MG63 (cell line): ENCODE measurements at regions not wholly inside any gene's neighbourhood (a gene's known extent, or its start where the extent isn't known, plus 50 kb on each side); places are given as distances from the start of the nearest gene placed in this dataset.

Experiments used
- DNase-seq: peaks from one replicate; pipeline ENCODE4 v3.0.0-alpha.2; 2020
- H3K27me3 ChIP-seq: fragments of 250-450 bp; sonication (Bioruptor Pico); 2 replicates; pipeline ENCODE4 v1.5.1; 2020; ENCODE audit warnings: mild to moderate bottlenecking, moderate library complexity
- H3K36me3 ChIP-seq: fragments of 250-450 bp; sonication (Bioruptor Pico); 2 replicates; pipeline ENCODE4 v1.5.1; 2020; ENCODE audit warnings: mild to moderate bottlenecking, moderate library complexity
- H3K4me3 ChIP-seq: fragments of 250-450 bp; sonication (Bioruptor Pico); 2 replicates; pipeline ENCODE4 v1.5.1; 2020; ENCODE audit warnings: mild to moderate bottlenecking, moderate library complexity
- H3K9me3 ChIP-seq: fragments of 250-450 bp; sonication (Bioruptor Pico); 2 replicates; pipeline ENCODE4 v1.5.1; 2020; ENCODE audit warnings: mild to moderate bottlenecking, moderate library complexity

GRCh38 chr4:130210864-130211263 is 1114.9 kb downstream of the C4orf33 start:
- Histone ChIP-seq H3K36me3 (no peaks in the 10 kb centered on the region), H3K4me3 (no peak overlapping the region), H3K9me3 (no peaks in the 10 kb centered on the region), H3K27me3 (no peaks in the 10 kb centered on the region)
- no peak for DNase-seq

- no peak overlapping the region for H3K4me3 ChIP-seq
- no peaks in the 10 kb centered on the region for H3K36me3 ChIP-seq
- H3K9me3 ChIP-seq = no peaks in the 10 kb centered on the region
- DNase-seq = no peak
- H3K27me3 ChIP-seq = no peaks in the 10 kb centered on the region
Observed at GRCh38 chr4:130214268-130214667, 1118.3 kb downstream of the C4orf33 start.

- H3K4me3 ChIP-seq = no peak overlapping the region
- H3K9me3 ChIP-seq = no peaks in the 10 kb centered on the region
- no peaks in the 10 kb centered on the region for H3K36me3 ChIP-seq
- DNase-seq = no peak
- H3K27me3 ChIP-seq = no peaks in the 10 kb centered on the region
Observed at GRCh38 chr4:130233377-130234047, 1137.6 kb downstream of the C4orf33 start.

GRCh38 chr4:130238121-130238520 is 1142.2 kb downstream of the C4orf33 start:
- DNase-seq = no peak

GRCh38 chr4:130249002-130249401 is 1153.0 kb downstream of the C4orf33 start:
- no peaks in the 10 kb centered on the region for H3K36me3 ChIP-seq
- no peak for DNase-seq
- no peaks in the 10 kb centered on the region for H3K9me3 ChIP-seq
- H3K4me3 ChIP-seq = no peak overlapping the region
- H3K27me3 ChIP-seq = no peaks in the 10 kb centered on the region

More at GRCh38 chr4:130238121-130238520, 1142.2 kb downstream of the C4orf33 start:
- Histone ChIP-seq H3K36me3 (no peaks in the 10 kb centered on the region), H3K4me3 (no peak overlapping the region), H3K9me3 (no peaks in the 10 kb centered on the region), H3K27me3 (no peaks in the 10 kb centered on the region)

- DNase-seq = no peak
- Histone ChIP-seq H3K27me3 (no peaks in the 10 kb centered on the region), H3K9me3 (no peaks in the 10 kb centered on the region), H3K4me3 (no peak overlapping the region), H3K36me3 (no peaks in the 10 kb centered on the region)
Observed at GRCh38 chr4:130257271-130257670, 1161.3 kb downstream of the C4orf33 start.

GRCh38 chr4:130266814-130267213 is 1170.9 kb downstream of the C4orf33 start:
- no peak for DNase-seq
- H3K9me3 ChIP-seq = no peaks in the 10 kb centered on the region
- H3K27me3 ChIP-seq = no peaks in the 10 kb centered on the region
- H3K4me3 ChIP-seq = no peak overlapping the region
- no peaks in the 10 kb centered on the region for H3K36me3 ChIP-seq

GRCh38 chr4:130288576-130288975 is 1192.6 kb downstream of the C4orf33 start:
- Histone ChIP-seq H3K27me3 (no peaks in the 10 kb centered on the region), H3K9me3 (no peaks in the 10 kb centered on the region), H3K36me3 (no peaks in the 10 kb centered on the region), H3K4me3 (no peak overlapping the region)
- DNase-seq = no peak

- Histone ChIP-seq H3K27me3 (no peaks in the 10 kb centered on the region), H3K9me3 (no peaks in the 10 kb centered on the region), H3K36me3 (no peaks in the 10 kb centered on the region), H3K4me3 (no peak overlapping the region)
- no peak for DNase-seq
Observed at GRCh38 chr4:130293692-130294091, 1197.7 kb downstream of the C4orf33 start.

- DNase-seq = no peak
- no peak overlapping the region for H3K4me3 ChIP-seq
- no peaks in the 10 kb centered on the region for H3K36me3 ChIP-seq
- H3K9me3 ChIP-seq = no peaks in the 10 kb centered on the region
- H3K27me3 ChIP-seq = no peaks in the 10 kb centered on the region
Observed at GRCh38 chr4:130296448-130296847, 1200.5 kb downstream of the C4orf33 start.

- no peaks in the 10 kb centered on the region for H3K9me3 ChIP-seq
- H3K4me3 ChIP-seq = no peak overlapping the region
- no peak for DNase-seq
- no peaks in the 10 kb centered on the region for H3K36me3 ChIP-seq
- no peaks in the 10 kb centered on the region for H3K27me3 ChIP-seq
Observed at GRCh38 chr4:130306566-130306965, 1210.6 kb downstream of the C4orf33 start.

- Histone ChIP-seq H3K27me3 (no peaks in the 10 kb centered on the region), H3K9me3 (no peaks in the 10 kb centered on the region), H3K4me3 (no peak overlapping the region), H3K36me3 (no peaks in the 10 kb centered on the region)
- no peak for DNase-seq
Observed at GRCh38 chr4:130309221-130309620, 1213.3 kb downstream of the C4orf33 start.

GRCh38 chr4:130322439-130322838 is 1226.5 kb downstream of the C4orf33 start:
- no peak for DNase-seq
- Histone ChIP-seq H3K27me3 (no peaks in the 10 kb centered on the region), H3K36me3 (no peaks in the 10 kb centered on the region), H3K4me3 (no peak overlapping the region), H3K9me3 (no peaks in the 10 kb centered on the region)

GRCh38 chr4:130329036-130329435 is 1233.1 kb downstream of the C4orf33 start:
- H3K9me3 ChIP-seq = no peaks in the 10 kb centered on the region
- no peak overlapping the region for H3K4me3 ChIP-seq
- H3K36me3 ChIP-seq = no peaks in the 10 kb centered on the region
- H3K27me3 ChIP-seq = no peaks in the 10 kb centered on the region
- no peak for DNase-seq

- Histone ChIP-seq H3K9me3 (no peaks in the 10 kb centered on the region), H3K4me3 (no peak overlapping the region), H3K27me3 (no peaks in the 10 kb centered on the region), H3K36me3 (no peaks in the 10 kb centered on the region)
- DNase-seq = no peak
Observed at GRCh38 chr4:130333241-130333759, 1237.3 kb downstream of the C4orf33 start.

- H3K9me3 ChIP-seq = no peaks in the 10 kb centered on the region
- no peaks in the 10 kb centered on the region for H3K36me3 ChIP-seq
- H3K27me3 ChIP-seq = no peaks in the 10 kb centered on the region
- DNase-seq = no peak
- no peak overlapping the region for H3K4me3 ChIP-seq
Observed at GRCh38 chr4:130335417-130336194, 1239.7 kb downstream of the C4orf33 start.

- no peak overlapping the region for H3K4me3 ChIP-seq
- H3K9me3 ChIP-seq = no peaks in the 10 kb centered on the region
- no peak for DNase-seq
- H3K27me3 ChIP-seq = no peaks in the 10 kb centered on the region
- no peaks in the 10 kb centered on the region for H3K36me3 ChIP-seq
Observed at GRCh38 chr4:130336585-130337217, 1240.7 kb downstream of the C4orf33 start.
